GM21529 (cell line): ENCODE measurements at regions not wholly inside any gene's neighbourhood (a gene's known extent, or its start where the extent isn't known, plus 50 kb on each side); places are given as distances from the start of the nearest gene placed in this dataset.

Experiments used
- ATAC-seq: cut with Tn5 transposase; IDR thresholded peaks from one replicate; pipeline ENCODE4 v1.9.1; 2021; ENCODE audit not compliant: unreplicated experiment

- no peak for ATAC-seq
These were observed 250.3 kb downstream of the GPR37 start for GRCh38 chr7:124515106-124515830.

- ATAC-seq: no peak
These were observed 251.1 kb downstream of the GPR37 start for GRCh38 chr7:124514471-124514870.

GRCh38 chr7:124497176-124497575 lies 268.4 kb downstream of the GPR37 start:
- ATAC-seq: no peak

GRCh38 chr7:124489925-124490324 lies 275.7 kb downstream of the GPR37 start:
- no peak for ATAC-seq

- ATAC-seq: no peak
These were observed 276.3 kb downstream of the GPR37 start for GRCh38 chr7:124489082-124489819.

GRCh38 chr7:124482229-124482628 lies 283.4 kb downstream of the GPR37 start:
- ATAC-seq: no peak

- no peak for ATAC-seq
These were observed 284.7 kb downstream of the GPR37 start for GRCh38 chr7:124480821-124481290.

GRCh38 chr7:124480036-124480820 lies 285.4 kb downstream of the GPR37 start:
- ATAC-seq: no peak

- no peak for ATAC-seq
These were observed 303.3 kb downstream of the GPR37 start for GRCh38 chr7:124462249-124462648.

GRCh38 chr7:124460555-124460954 lies 305.0 kb downstream of the GPR37 start:
- ATAC-seq: no peak

GRCh38 chr7:124460056-124460450 lies 305.5 kb downstream of the GPR37 start:
- ATAC-seq: no peak

GRCh38 chr7:124459101-124460055 lies 306.2 kb downstream of the GPR37 start:
- ATAC-seq: no peak

GRCh38 chr7:124457841-124458240 lies 307.8 kb downstream of the GPR37 start:
- no peak for ATAC-seq

- no peak for ATAC-seq
These were observed 309.3 kb downstream of the GPR37 start for GRCh38 chr7:124456286-124456685.

- ATAC-seq: no peak
These were observed 313.4 kb downstream of the GPR37 start for GRCh38 chr7:124452186-124452585.

- no peak for ATAC-seq
These were observed 315.7 kb downstream of the GPR37 start for GRCh38 chr7:124449896-124450295.

- no peak for ATAC-seq
These were observed 320.7 kb downstream of the GPR37 start for GRCh38 chr7:124444696-124445480.

- ATAC-seq: no peak
These were observed 321.8 kb downstream of the GPR37 start for GRCh38 chr7:124443762-124444161.

GRCh38 chr7:124440081-124440480 lies 325.5 kb downstream of the GPR37 start:
- no peak for ATAC-seq
